ENCODE measurements at regions not wholly inside any gene's neighbourhood (a gene's known extent, or its start where the extent isn't known, plus 50 kb on each side); places are given as distances from the start of the nearest gene placed in this dataset.

GRCh38 chr4:18931643-18932377 is 910.3 kb upstream of the LCORL start:
- TF ChIP-seq CTCF (conservative IDR thresholded peaks at IDR 0.05 in 1 of 2, IDR thresholded peaks at IDR 0.05 in 1 of 2; ENCODE audit: extremely low read depth in 1 of 2, insufficient read depth in 1 of 2, low read depth in 1 of 2, low read length in 2 of 2) (no peak), EZH2 (IDR thresholded peaks at IDR 0.05; ENCODE audit: borderline replicate concordance, low read length) (no peak)
